GM21737 (cell line): ENCODE measurements at regions not wholly inside any gene's neighbourhood (a gene's known extent, or its start where the extent isn't known, plus 50 kb on each side); places are given as distances from the start of the nearest gene placed in this dataset.
"Not testable (repeated sequence)": the region's sequence is repeated elsewhere in the genome, so short reads cannot be mapped to it uniquely, and the experiment has no call there.

Experiments
- ATAC-seq: cut with Tn5 transposase; IDR thresholded peaks from one replicate; pipeline ENCODE4 v1.9.1; 2021; ENCODE audit warnings: mild to moderate bottlenecking, moderate library complexity; ENCODE audit not compliant: unreplicated experiment

GRCh38 chr2:57465967-57466366 lies 580.6 kb upstream of the VRK2 start:
- ATAC-seq, result no peak

- ATAC-seq, result no peak
Measured at GRCh38 chr2:57475391-57475790, 571.2 kb upstream of the VRK2 start.

GRCh38 chr2:57479981-57480380 lies 566.6 kb upstream of the VRK2 start:
- ATAC-seq, result no peak

DNA sequence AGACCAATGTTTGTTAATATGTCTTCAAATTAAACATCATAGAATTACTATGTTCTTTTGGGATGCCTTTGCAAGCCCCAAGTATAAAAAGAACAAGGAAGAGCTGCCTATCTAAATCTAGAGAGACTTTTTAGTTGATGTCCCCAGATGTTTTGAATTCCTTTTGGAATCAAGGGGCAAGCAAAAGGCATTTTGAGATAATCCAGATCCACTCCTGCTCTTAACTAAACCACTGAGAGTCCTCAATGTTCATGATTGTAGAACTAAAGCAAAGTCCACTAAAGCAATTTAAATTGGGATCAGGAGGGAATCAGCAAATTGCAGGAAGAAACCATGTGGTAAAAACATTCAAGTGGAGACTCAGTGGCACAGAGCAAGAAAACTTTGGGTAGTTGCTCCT lies 558.5 kb upstream of the VRK2 start:
- ATAC-seq, result no peak

- no peak for ATAC-seq
Measured at GRCh38 chr2:57490741-57491140, 555.9 kb upstream of the VRK2 start.

DNA sequence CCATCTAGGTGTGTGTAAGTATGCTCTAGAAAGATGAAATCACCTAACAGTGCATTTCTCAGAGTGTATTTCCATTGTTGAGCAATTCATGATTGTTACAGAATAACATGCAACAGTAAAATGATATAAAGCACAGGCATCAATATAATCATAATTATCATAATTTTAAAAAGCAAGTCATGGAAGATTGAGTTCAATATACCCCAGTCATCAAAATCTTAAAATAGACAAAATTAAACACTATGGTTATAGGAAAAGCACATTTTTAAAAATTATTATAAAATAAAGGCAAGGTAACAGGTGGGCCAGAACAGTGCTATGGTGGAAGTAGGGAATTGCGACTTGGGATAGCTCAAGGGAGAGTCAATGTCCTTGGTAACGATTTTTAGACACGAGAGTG lies 555.4 kb upstream of the VRK2 start:
- ATAC-seq, result no peak

GRCh38 chr2:57493966-57494365 lies 552.6 kb upstream of the VRK2 start:
- ATAC-seq, result not testable (repeated sequence)

DNA sequence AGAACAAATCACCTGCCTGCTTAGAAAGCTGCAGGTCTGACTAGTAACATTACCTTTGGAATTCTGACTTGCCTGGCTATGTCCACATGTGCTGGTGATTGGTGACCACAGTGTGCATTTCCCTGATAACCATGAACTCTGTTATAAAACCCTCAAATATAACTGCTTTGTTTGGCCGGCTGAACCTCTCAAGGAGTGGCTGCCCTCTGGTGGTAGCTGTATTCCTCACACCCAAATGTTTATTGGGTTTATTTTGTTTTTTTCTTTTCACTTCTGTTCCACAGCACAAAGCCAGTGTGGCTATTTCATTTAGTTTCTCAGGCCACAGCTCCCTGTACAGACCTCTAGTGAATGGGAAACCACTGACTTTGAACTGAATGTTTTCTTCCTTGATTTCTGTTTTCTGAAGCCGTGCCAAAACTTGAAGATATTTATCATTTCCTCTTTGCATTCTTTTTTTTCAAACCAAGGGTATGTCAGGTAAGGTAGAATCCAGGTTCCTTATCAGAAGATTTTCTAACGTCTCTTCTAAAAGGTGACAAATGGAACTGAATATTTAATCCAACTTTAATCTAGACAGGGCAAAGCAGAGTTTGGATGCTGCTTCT lies 549.0 kb upstream of the VRK2 start:
- no peak for ATAC-seq

GRCh38 chr2:57504787-57505186 lies 541.8 kb upstream of the VRK2 start:
- ATAC-seq, result no peak

GRCh38 chr2:57509189-57509588 lies 537.4 kb upstream of the VRK2 start:
- ATAC-seq, result no peak

- ATAC-seq, result no peak
Measured at GRCh38 chr2:57510704-57511103, 535.9 kb upstream of the VRK2 start.

DNA sequence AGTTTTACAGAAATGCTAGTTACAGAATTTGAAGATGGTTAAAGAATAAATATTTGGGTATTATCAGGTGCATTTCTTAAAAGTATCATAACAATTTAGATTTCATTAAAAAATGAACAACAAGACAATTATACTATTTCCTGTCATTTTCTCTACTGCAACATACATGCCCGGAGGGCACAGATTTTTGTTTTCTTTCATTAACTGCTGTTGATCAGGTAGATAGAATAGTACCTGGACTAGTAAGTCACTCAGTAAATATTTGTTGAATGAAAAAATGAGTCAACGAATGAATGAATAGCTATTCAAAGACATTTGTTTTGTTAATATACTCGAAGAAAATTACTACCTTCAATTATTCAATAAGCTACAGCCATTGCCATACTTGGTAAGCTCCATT lies 531.2 kb upstream of the VRK2 start:
- ATAC-seq, result no peak

DNA sequence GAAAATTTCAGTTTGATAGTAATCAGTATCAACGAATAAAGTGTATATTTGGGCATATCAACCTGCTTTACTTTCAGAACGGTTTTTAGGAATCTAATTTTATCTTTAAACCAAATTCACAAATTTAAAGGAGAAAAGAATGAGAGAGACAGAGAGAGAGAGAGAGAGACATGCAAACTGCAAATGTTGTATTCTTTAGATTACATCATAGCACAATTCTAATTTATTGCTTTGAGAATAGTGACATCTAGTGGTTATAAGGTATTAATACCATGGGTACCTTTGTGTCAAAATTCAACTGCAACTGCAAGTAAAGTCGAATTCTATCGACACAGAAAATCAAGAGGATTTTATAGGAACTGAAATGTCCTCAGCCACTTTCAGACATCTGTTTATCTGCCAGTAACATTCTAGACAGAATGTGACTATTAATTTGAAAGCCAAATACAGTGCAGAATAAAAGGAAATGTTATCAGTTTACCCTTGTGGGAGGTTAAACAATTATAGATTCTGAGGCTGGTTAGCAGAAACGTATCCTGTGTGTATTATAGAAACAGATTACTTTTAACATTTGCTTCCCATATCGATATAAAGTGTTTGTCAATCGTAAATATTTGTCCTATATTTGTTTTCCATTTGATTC lies 529.8 kb upstream of the VRK2 start:
- ATAC-seq, result peak; percentile 76

GRCh38 chr2:57523304-57523703 lies 523.3 kb upstream of the VRK2 start:
- ATAC-seq, result no peak

- ATAC-seq, result no peak
Measured at GRCh38 chr2:57527685-57528084, 518.9 kb upstream of the VRK2 start.

DNA sequence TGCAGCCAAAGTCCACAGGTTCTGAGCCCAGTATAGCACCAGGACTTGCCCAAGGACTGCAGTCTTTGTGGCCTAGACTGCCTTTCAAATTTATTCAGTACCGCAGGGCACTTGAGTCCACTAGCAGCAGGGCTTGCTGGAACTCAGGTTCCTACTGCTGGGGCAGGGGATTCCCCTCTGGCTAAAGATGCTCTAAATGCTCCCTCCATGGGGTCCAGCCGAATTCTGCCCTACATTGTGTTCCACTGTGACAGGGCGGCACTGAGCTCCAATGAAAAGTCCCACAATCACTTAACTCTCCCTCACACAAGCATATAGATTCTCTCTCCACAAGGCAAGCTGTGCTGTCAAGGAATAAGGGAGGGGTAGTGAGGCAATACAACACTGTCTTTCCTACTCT lies 518.1 kb upstream of the VRK2 start:
- no peak for ATAC-seq

GRCh38 chr2:57534358-57534757 lies 512.2 kb upstream of the VRK2 start:
- no peak for ATAC-seq

DNA sequence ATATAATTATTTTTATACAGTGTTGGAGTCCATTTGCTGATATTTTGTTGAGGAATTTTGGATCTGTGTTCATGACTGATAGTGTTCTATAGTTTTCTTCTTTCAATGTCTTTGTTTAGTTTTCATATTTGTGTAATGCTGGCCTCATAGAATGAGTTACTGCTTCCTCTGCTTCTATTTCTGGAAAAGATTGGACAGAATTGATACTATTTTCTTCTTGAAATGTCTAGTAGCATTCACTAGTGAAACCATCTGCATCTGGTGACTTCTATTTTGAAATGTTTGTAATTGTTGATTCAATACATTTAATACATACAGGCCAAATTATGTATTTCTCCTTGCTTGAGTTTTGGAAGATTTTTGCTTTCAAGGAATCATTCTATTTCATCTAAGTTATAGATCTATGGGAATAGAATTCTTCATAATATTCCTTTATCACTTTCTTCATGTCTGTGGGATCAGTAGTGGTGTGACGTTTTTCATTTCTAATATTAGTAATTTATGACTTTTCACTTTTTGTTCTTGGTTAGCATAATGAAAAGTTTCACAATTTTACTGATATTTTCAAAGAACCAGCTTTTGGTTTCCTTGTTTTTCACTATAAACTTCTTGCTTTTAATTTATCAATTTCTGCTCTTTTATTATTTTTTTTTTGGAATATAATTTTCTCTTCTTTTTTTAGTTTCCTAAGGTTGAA lies 509.9 kb upstream of the VRK2 start:
- no peak for ATAC-seq

DNA sequence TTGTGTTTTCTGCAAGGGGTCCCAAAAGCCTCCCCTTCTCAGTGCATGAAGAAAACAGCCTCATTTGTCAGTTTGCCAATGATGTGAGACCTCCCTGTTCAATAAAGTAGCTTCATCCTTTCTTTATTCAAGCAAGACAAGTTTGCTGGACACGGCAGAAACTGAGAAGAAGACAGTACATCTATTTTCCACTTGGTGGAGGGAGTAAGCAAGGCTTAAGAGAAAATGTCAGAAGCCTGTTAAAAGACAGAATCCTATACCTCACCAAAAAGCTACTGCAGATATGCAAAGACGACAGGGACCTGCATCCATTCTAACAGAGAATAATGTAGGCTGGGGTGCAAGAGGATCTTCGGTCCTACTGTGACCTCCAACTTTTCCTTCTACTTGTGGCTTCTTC lies 506.8 kb upstream of the VRK2 start:
- ATAC-seq, result no peak

DNA sequence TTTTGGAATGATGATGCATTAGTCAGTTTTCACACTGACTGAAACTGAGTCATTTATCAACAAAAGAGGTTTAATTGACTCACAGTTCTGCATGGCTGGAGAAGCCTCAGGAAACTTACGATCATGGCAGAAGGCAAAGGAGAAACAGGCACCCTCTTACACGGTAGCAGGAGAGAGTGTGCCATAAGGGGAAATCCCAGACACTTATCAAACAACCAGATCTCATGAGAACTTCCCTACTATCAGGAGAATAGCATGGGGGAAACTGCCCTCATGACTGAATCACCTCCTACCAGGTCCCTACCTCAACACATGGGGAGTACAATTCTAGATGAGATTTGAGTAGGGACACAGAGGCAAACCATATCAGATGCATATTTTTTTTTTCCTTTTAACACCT lies 504.5 kb upstream of the VRK2 start:
- no peak for ATAC-seq

- ATAC-seq, result no peak
Measured at GRCh38 chr2:57543211-57543610, 503.4 kb upstream of the VRK2 start.

- ATAC-seq, result no peak
Measured at GRCh38 chr2:57544624-57545023, 502.0 kb upstream of the VRK2 start.
